ENCODE measurements at regions not wholly inside any gene's neighbourhood (a gene's known extent, or its start where the extent isn't known, plus 50 kb on each side); places are given as distances from the start of the nearest gene placed in this dataset.

- TF ChIP-seq PPARA (CRISPR knock-in tag; IDR thresholded peaks at IDR 0.05; ENCODE audit: borderline replicate concordance), result no peak
- TF ChIP-seq ZFP3 (CRISPR knock-in tag; IDR thresholded peaks at IDR 0.05), result no peak
- no peak for TF ChIP-seq ZFP30 (CRISPR knock-in tag; IDR thresholded peaks at IDR 0.05)
- TF ChIP-seq ZC3H10 (CRISPR knock-in tag; IDR thresholded peaks at IDR 0.05), result no peak
- TF ChIP-seq CREB5 (CRISPR knock-in tag; IDR thresholded peaks at IDR 0.05; ENCODE audit: low read depth), result no peak
- TF ChIP-seq POU6F1 (CRISPR knock-in tag; IDR thresholded peaks at IDR 0.05; ENCODE audit: borderline replicate concordance, low read depth), result no peak
- no peak for TF ChIP-seq RARB (CRISPR knock-in tag; IDR thresholded peaks at IDR 0.05)
- TF ChIP-seq, protein P1, sequence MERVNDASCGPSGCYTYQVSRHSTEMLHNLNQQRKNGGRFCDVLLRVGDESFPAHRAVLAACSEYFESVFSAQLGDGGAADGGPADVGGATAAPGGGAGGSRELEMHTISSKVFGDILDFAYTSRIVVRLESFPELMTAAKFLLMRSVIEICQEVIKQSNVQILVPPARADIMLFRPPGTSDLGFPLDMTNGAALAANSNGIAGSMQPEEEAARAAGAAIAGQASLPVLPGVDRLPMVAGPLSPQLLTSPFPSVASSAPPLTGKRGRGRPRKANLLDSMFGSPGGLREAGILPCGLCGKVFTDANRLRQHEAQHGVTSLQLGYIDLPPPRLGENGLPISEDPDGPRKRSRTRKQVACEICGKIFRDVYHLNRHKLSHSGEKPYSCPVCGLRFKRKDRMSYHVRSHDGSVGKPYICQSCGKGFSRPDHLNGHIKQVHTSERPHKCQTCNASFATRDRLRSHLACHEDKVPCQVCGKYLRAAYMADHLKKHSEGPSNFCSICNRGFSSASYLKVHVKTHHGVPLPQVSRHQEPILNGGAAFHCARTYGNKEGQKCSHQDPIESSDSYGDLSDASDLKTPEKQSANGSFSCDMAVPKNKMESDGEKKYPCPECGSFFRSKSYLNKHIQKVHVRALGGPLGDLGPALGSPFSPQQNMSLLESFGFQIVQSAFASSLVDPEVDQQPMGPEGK (CRISPR knock-in tag; IDR thresholded peaks at IDR 0.05; ENCODE audit: borderline replicate concordance), result no peak
- TF ChIP-seq, protein P2, sequence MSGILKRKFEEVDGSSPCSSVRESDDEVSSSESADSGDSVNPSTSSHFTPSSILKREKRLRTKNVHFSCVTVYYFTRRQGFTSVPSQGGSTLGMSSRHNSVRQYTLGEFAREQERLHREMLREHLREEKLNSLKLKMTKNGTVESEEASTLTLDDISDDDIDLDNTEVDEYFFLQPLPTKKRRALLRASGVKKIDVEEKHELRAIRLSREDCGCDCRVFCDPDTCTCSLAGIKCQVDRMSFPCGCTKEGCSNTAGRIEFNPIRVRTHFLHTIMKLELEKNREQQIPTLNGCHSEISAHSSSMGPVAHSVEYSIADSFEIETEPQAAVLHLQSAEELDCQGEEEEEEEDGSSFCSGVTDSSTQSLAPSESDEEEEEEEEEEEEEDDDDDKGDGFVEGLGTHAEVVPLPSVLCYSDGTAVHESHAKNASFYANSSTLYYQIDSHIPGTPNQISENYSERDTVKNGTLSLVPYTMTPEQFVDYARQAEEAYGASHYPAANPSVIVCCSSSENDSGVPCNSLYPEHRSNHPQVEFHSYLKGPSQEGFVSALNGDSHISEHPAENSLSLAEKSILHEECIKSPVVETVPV (CRISPR knock-in tag; IDR thresholded peaks at IDR 0.05), result no peak
- TF ChIP-seq ZNF70 (CRISPR knock-in tag; IDR thresholded peaks at IDR 0.05), result no peak
- TF ChIP-seq GLIS3 (CRISPR knock-in tag; IDR thresholded peaks at IDR 0.05), result no peak
These were observed 70.1 kb downstream of the DMP1 start for GRCh38 chr4:87720094-87720691.
